Karpas-422 (cell line): ENCODE measurements at regions not wholly inside any gene's neighbourhood (a gene's known extent, or its start where the extent isn't known, plus 50 kb on each side); places are given as distances from the start of the nearest gene placed in this dataset.

Source experiments
- DNase-seq: peaks from one replicate; pipeline ENCODE4 v3.0.0-alpha.2; 2015
- H2AFZ ChIP-seq: fragments of 200-600 bp; sonication (generic); 2 replicates; pipeline ENCODE4 v1.6.1; 2014; ENCODE audit warnings: antibody characterized with exemption, low read length, mixed read lengths
- H3K27ac ChIP-seq: fragments of 200-600 bp; sonication (generic); 2 replicates; pipeline ENCODE4 v1.5.1; 2014; ENCODE audit warnings: mild to moderate bottlenecking, low read length, moderate library complexity
- H3K27me3 ChIP-seq: fragments of 200-600 bp; sonication (generic); 2 replicates; pipeline ENCODE4 v1.6.1; 2014; ENCODE audit warnings: low read length, mixed read lengths
- H3K36me3 ChIP-seq: fragments of 200-600 bp; sonication (generic); 2 replicates; pipeline ENCODE4 v1.6.1; 2014; ENCODE audit warnings: low read length, mixed read lengths; ENCODE audit not compliant: insufficient read depth
- H3K4me1 ChIP-seq: fragments of 200-600 bp; sonication (generic); 2 replicates; pipeline ENCODE4 v1.6.1; 2014; ENCODE audit warnings: mild to moderate bottlenecking, low read length, mixed read lengths
- H3K4me2 ChIP-seq: fragments of 200-600 bp; sonication (generic); 2 replicates; pipeline ENCODE4 v1.6.1; 2014; ENCODE audit warnings: low read length, low read depth, mild to moderate bottlenecking; ENCODE audit not compliant: poor library complexity, severe bottlenecking
- H3K4me3 ChIP-seq: fragments of 200-600 bp; sonication (generic); 2 replicates; pipeline ENCODE4 v1.5.1; 2014; ENCODE audit warnings: mild to moderate bottlenecking, antibody characterized with exemption, low read length, mixed read lengths
- H3K79me2 ChIP-seq: fragments of 200-600 bp; sonication (generic); 2 replicates; pipeline ENCODE4 v1.6.1; 2014; ENCODE audit warnings: mild to moderate bottlenecking, low read length, mixed read lengths
- H3K9ac ChIP-seq: fragments of 200-600 bp; sonication (generic); 2 replicates; pipeline ENCODE4 v1.6.0; 2014; ENCODE audit warnings: low read length
- H3K9me2 ChIP-seq: fragments of 200-600 bp; sonication (generic), shearing (Covaris generic); replicated peaks from 2 replicates; pipeline ENCODE4 v1.6.0; 2014; ENCODE audit warnings: mild to moderate bottlenecking, low read length, moderate library complexity; ENCODE audit not compliant: insufficient read depth
- H3K9me3 ChIP-seq: fragments of 300-700, 200-600 bp; sonication (generic); 2 replicates; pipeline ENCODE4 v1.6.1; 2014; ENCODE audit warnings: low read length, mixed read lengths
- H4K20me1 ChIP-seq: fragments of 200-600 bp; sonication (generic); 2 replicates; pipeline ENCODE4 v1.6.1; 2014; ENCODE audit warnings: mild to moderate bottlenecking, antibody characterized with exemption, low read length, low read depth; ENCODE audit not compliant: insufficient read depth

- Histone ChIP-seq H4K20me1 (no peaks in the 10 kb centered on the region), H2AFZ (no peak overlapping the region), H3K9ac (no peak overlapping the region), H3K9me3 (peaks cover 7% of the 10 kb centered on the region), H3K4me3 (no peak overlapping the region), H3K9me2 (no peaks in the 10 kb centered on the region), H3K79me2 (no peaks in the 10 kb centered on the region), H3K4me1 (no peaks in the 10 kb centered on the region), H3K36me3 (no peaks in the 10 kb centered on the region), H3K27ac (no peak overlapping the region), H3K4me2 (no peak overlapping the region), H3K27me3 (no peaks in the 10 kb centered on the region)
- DNase-seq, result no peak
Observed at GRCh38 chr6:168737014-168737413, 296.0 kb downstream of the SMOC2 start.

GRCh38 chr6:168736039-168736438 is 295.1 kb downstream of the SMOC2 start:
- Histone ChIP-seq H3K4me2 (no peak overlapping the region), H3K27me3 (no peaks in the 10 kb centered on the region)

GRCh38 chr6:168735268-168735949 is 294.4 kb downstream of the SMOC2 start:
- no peak for DNase-seq
- Histone ChIP-seq H3K4me2 (no peak overlapping the region), H3K4me1 (no peaks in the 10 kb centered on the region), H3K36me3 (no peaks in the 10 kb centered on the region), H2AFZ (no peak overlapping the region), H3K27me3 (no peaks in the 10 kb centered on the region), H3K4me3 (no peak overlapping the region), H3K9me2 (no peaks in the 10 kb centered on the region), H3K79me2 (no peaks in the 10 kb centered on the region), H3K27ac (no peak overlapping the region), H4K20me1 (no peaks in the 10 kb centered on the region), H3K9ac (no peak overlapping the region), H3K9me3 (peaks cover 7% of the 10 kb centered on the region)

More at GRCh38 chr6:168736039-168736438, 295.1 kb downstream of the SMOC2 start:
- Histone ChIP-seq H4K20me1 (no peaks in the 10 kb centered on the region), H3K9ac (no peak overlapping the region), H3K9me2 (no peaks in the 10 kb centered on the region), H3K36me3 (no peaks in the 10 kb centered on the region), H3K9me3 (peaks cover 7% of the 10 kb centered on the region), H3K4me1 (no peaks in the 10 kb centered on the region), H3K4me3 (no peak overlapping the region), H2AFZ (no peak overlapping the region), H3K27ac (no peak overlapping the region), H3K79me2 (no peaks in the 10 kb centered on the region)
- DNase-seq, result no peak

GRCh38 chr6:168734523-168734922 is 293.5 kb downstream of the SMOC2 start:
- DNase-seq, result no peak
- peaks cover 7% of the 10 kb centered on the region for H3K9me3 ChIP-seq
- no peak overlapping the region for H3K9ac ChIP-seq
- no peak overlapping the region for H3K27ac ChIP-seq
- no peaks in the 10 kb centered on the region for H3K27me3 ChIP-seq
- no peaks in the 10 kb centered on the region for H3K36me3 ChIP-seq
- no peaks in the 10 kb centered on the region for H3K4me1 ChIP-seq
- H3K4me3 ChIP-seq, result no peak overlapping the region
- H3K9me2 ChIP-seq, result no peaks in the 10 kb centered on the region
- no peak overlapping the region for H2AFZ ChIP-seq
- no peaks in the 10 kb centered on the region for H4K20me1 ChIP-seq
- no peaks in the 10 kb centered on the region for H3K79me2 ChIP-seq
- no peak overlapping the region for H3K4me2 ChIP-seq

GRCh38 chr6:168732676-168733075 is 291.7 kb downstream of the SMOC2 start:
- Histone ChIP-seq H3K4me3 (no peak overlapping the region), H2AFZ (no peak overlapping the region), H3K4me2 (no peak overlapping the region), H3K9ac (no peak overlapping the region), H4K20me1 (no peaks in the 10 kb centered on the region), H3K36me3 (no peaks in the 10 kb centered on the region), H3K9me2 (no peaks in the 10 kb centered on the region), H3K4me1 (no peaks in the 10 kb centered on the region), H3K27ac (no peak overlapping the region), H3K79me2 (no peaks in the 10 kb centered on the region), H3K27me3 (no peaks in the 10 kb centered on the region), H3K9me3 (peaks cover 5% of the 10 kb centered on the region)
- no peak for DNase-seq

GRCh38 chr6:168730931-168731716 is 290.1 kb downstream of the SMOC2 start:
- DNase-seq, result no peak
- H3K9me2 ChIP-seq, result no peaks in the 10 kb centered on the region
- no peak overlapping the region for H2AFZ ChIP-seq
- H3K79me2 ChIP-seq, result no peaks in the 10 kb centered on the region
- no peaks in the 10 kb centered on the region for H4K20me1 ChIP-seq
- H3K27ac ChIP-seq, result no peak overlapping the region
- no peaks in the 10 kb centered on the region for H3K36me3 ChIP-seq
- H3K27me3 ChIP-seq, result no peaks in the 10 kb centered on the region
- H3K4me2 ChIP-seq, result no peak overlapping the region
- H3K9ac ChIP-seq, result no peak overlapping the region
- no peak overlapping the region for H3K4me3 ChIP-seq
- no peaks in the 10 kb centered on the region for H3K9me3 ChIP-seq
- no peaks in the 10 kb centered on the region for H3K4me1 ChIP-seq

GRCh38 chr6:168728056-168728455 is 287.1 kb downstream of the SMOC2 start:
- Histone ChIP-seq H3K9ac (no peak overlapping the region), H2AFZ (no peak overlapping the region), H3K9me2 (no peaks in the 10 kb centered on the region), H3K27ac (no peak overlapping the region), H3K27me3 (no peaks in the 10 kb centered on the region), H3K4me3 (no peak overlapping the region), H3K9me3 (no peaks in the 10 kb centered on the region), H4K20me1 (no peaks in the 10 kb centered on the region), H3K79me2 (no peaks in the 10 kb centered on the region), H3K4me2 (no peak overlapping the region), H3K4me1 (no peaks in the 10 kb centered on the region), H3K36me3 (no peaks in the 10 kb centered on the region)
- DNase-seq, result no peak

GRCh38 chr6:168726312-168726856 is 285.4 kb downstream of the SMOC2 start:
- Histone ChIP-seq H3K4me2 (no peak overlapping the region), H3K9ac (no peak overlapping the region), H3K4me1 (no peaks in the 10 kb centered on the region), H3K27me3 (no peaks in the 10 kb centered on the region), H3K4me3 (no peak overlapping the region), H3K27ac (no peak overlapping the region), H3K9me3 (no peaks in the 10 kb centered on the region), H3K9me2 (no peaks in the 10 kb centered on the region), H3K79me2 (no peaks in the 10 kb centered on the region), H2AFZ (no peak overlapping the region), H4K20me1 (no peaks in the 10 kb centered on the region), H3K36me3 (no peaks in the 10 kb centered on the region)
- DNase-seq, result no peak
